OCI-LY3 (cell line): ENCODE measurements at regions not wholly inside any gene's neighbourhood (a gene's known extent, or its start where the extent isn't known, plus 50 kb on each side); places are given as distances from the start of the nearest gene placed in this dataset.
"Not testable (repeated sequence)": the region's sequence is repeated elsewhere in the genome, so short reads cannot be mapped to it uniquely, and the experiment has no call there.

ENCODE experiments used
- EZH2phosphoT487 ChIP-seq: fragments of 200-600 bp; shearing (Covaris generic); IDR thresholded peaks from 2 replicates; pipeline ENCODE4 v1.6.1; 2018; ENCODE audit warnings: antibody characterized with exemption, mixed run types, low read depth
- TF ChIP-seq, protein P1 (sequence below): fragments of 200-600, 300-600 bp; sonication (generic); IDR thresholded peaks from 2 replicates; pipeline ENCODE4 v1.5.1; 2014; ENCODE audit warnings: antibody characterized with exemption, low read length, low read depth

DNA sequence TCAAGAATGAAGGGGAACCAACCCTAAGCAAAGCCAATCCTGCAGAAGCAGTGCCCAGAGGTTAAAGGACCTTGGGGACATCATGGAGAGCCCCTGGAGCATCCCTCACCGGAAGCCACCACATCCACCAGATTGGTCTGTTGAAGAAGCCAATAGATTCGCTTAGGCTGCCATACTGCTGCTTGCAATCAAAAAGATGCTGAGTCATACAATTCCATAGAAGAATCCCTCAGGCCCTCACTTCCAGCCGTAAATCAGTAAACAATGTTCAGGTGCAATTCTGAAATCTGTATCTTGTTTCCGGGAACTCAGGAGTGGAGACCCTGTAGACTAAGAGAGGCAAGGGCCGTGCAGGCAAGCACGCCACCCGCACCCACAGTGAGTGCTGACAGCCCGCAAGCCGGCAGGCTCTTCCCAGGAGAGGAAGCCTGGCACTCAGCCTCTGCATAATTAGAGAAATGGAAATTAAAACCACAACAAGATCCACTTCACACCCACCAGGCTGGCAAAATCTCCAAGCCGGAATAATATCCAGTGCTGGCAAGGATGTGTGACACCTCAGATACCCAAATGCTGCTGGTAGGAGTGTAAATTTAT, 156.4 kb upstream of the FOXD4L5 start:
- not testable (repeated sequence) for TF ChIP-seq EZH2phosphoT487
- TF ChIP-seq, protein P1, sequence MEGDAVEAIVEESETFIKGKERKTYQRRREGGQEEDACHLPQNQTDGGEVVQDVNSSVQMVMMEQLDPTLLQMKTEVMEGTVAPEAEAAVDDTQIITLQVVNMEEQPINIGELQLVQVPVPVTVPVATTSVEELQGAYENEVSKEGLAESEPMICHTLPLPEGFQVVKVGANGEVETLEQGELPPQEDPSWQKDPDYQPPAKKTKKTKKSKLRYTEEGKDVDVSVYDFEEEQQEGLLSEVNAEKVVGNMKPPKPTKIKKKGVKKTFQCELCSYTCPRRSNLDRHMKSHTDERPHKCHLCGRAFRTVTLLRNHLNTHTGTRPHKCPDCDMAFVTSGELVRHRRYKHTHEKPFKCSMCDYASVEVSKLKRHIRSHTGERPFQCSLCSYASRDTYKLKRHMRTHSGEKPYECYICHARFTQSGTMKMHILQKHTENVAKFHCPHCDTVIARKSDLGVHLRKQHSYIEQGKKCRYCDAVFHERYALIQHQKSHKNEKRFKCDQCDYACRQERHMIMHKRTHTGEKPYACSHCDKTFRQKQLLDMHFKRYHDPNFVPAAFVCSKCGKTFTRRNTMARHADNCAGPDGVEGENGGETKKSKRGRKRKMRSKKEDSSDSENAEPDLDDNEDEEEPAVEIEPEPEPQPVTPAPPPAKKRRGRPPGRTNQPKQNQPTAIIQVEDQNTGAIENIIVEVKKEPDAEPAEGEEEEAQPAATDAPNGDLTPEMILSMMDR: not testable (repeated sequence)
